GM10248 (cell line): ENCODE measurements at regions not wholly inside any gene's neighbourhood (a gene's known extent, or its start where the extent isn't known, plus 50 kb on each side); places are given as distances from the start of the nearest gene placed in this dataset.

Experiments
- CTCF ChIA-PET: fragments of 300-600 bp; sonication (Branson Sonifier 250); formaldehyde crosslinking; extraction: SDS; loops from one replicate; lab custom pipeline; 2021; ENCODE audit warnings: antibody characterized with exemption; lab: Yijun Ruan, JAX
- POLR2A ChIA-PET: fragments of 350-650 bp; sonication (Branson Sonifier 250); formaldehyde crosslinking; extraction: SDS; loops from one replicate; lab custom pipeline; 2020; ENCODE audit warnings: antibody characterized with exemption; lab: Yijun Ruan, JAX
- DNase-seq: peaks from one replicate; pipeline ENCODE4 v3.0.0; 2012; ENCODE audit errors: extremely low spot score
- CTCF ChIP-seq: IDR thresholded peaks from 2 replicates; pipeline ENCODE4 v1.5.1; 2012; ENCODE audit warnings: mild to moderate bottlenecking, low read depth; ENCODE audit errors: extremely low read depth, missing control alignments, control extremely low read depth

GRCh38 chr15:47398594-47398993, 318.7 kb upstream of the SEMA6D start:
- POLR2A ChIA-PET: no interaction called here
- no peak for DNase-seq
- CTCF ChIA-PET: interaction anchor here (1.5 kb wide), 1 partner anchor 14 kb away, joined by 3 read pairs; no protein-coding TSS in a partner anchor
- TF ChIP-seq CTCF: no peak

GRCh38 chr15:47399100-47399499, 318.2 kb upstream of the SEMA6D start:
- no peak for DNase-seq
- CTCF ChIA-PET: no interaction called here
- no peak for TF ChIP-seq CTCF
- POLR2A ChIA-PET: no interaction called here

DNA sequence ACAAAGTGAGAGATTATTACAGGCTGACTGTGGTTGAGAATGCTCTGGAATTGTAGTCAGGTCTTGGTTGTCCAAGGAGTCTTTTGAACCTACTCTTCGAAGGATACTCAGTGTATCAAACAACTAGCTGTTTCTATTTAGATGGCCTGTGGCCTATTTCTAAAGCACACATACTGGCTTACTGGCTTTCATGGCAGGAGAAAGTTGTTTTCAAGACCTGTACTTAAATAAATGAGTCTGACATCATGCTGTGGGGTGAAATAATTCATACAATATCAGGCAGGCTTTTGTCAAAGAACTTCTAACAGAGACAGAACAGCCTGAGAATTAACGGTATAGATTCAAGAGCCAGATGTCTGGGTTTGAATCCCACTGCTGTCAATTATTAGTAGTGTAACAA, 316.7 kb upstream of the SEMA6D start:
- ChIA-PET POLR2A (no interaction called here), CTCF (interaction anchor here (0.9 to 1.3 kb wide), 2 partner anchors 20 to 45 kb away, joined by 3 read pairs; no protein-coding TSS in a partner anchor)
- no peak for DNase-seq
- TF ChIP-seq CTCF: no peak

DNA sequence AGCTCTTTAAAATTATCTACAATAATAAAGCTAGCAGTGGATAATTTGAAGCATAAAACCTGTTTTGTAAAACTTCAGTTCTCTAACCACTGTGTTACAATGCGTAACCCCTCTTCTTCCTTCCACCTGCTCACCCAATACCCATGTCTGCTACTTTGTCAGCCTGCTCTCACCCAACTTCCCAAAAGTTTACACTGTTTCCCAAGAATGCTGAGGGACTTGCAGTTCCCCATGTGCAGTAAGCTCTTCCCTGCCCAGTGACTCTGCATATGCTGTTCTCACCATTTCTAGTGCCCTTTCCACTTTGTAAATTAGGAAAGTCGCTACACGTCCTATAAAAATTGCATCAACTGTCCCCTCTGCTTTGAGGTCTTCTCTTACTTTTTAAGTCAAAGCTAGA, 315.9 kb upstream of the SEMA6D start:
- TF ChIP-seq CTCF: no peak
- DNase-seq: no peak
- ChIA-PET CTCF (interaction anchor here (0.9 to 1.3 kb wide), 2 partner anchors 21 to 46 kb away, joined by 3 read pairs; no protein-coding TSS in a partner anchor), POLR2A (no interaction called here)

DNA sequence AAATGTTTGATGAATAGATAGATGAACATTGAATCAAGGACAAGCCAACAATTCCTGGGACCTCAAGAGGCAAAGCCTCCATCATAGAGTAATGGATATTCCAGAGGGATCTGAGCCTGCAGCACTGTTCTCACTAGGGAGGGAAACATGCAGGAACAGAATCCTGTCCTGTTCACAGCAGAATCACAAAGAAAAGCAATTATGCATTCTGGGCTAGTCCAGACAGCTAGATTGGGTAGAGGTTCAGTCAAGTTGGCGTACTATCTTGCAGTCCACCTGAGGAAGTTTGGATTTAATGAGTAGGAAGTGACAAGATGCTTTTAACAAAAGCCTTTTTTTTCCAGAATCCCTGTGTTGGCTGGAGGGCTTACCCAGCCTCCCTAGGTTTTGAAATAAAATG, 314.5 kb upstream of the SEMA6D start:
- POLR2A ChIA-PET: no interaction called here
- no peak for TF ChIP-seq CTCF

GRCh38 chr15:47404877-47405276, 312.4 kb upstream of the SEMA6D start:
- no peak for DNase-seq
- POLR2A ChIA-PET: interaction anchor here (0.5 kb wide), 1 partner anchor 175 kb away, joined by 3 read pairs; no protein-coding TSS in a partner anchor
- CTCF ChIA-PET: interaction anchor here (1.1 to 1.5 kb wide), 2 partner anchors 9 to 11 kb away, joined by 3 to 4 read pairs; no protein-coding TSS in a partner anchor
- TF ChIP-seq CTCF: no peak

More for the DNA sequence above, 314.5 kb upstream of the SEMA6D start:
- CTCF ChIA-PET: interaction anchor here (1.1 kb wide), 1 partner anchor 12 kb away, joined by 3 read pairs; no protein-coding TSS in a partner anchor
- no peak for DNase-seq
